H1 (cell line): ENCODE measurements at regions not wholly inside any gene's neighbourhood (a gene's known extent, or its start where the extent isn't known, plus 50 kb on each side); places are given as distances from the start of the nearest gene placed in this dataset.

Source experiments
- CTCF ChIA-PET: fragments of 300-600 bp; sonication (Branson Sonifier 250); formaldehyde crosslinking; loops from one replicate; lab custom pipeline; 2021; ENCODE audit not compliant: partially characterized antibody; lab: Charles Lee
- POLR2A ChIA-PET: fragments of 300-600 bp; sonication (Branson Sonifier 250); formaldehyde crosslinking; loops from one replicate; lab custom pipeline; 2021; ENCODE audit warnings: inconsistent platforms; ENCODE audit not compliant: partially characterized antibody; lab: Charles Lee
- DNase-seq, 2 experiments: peaks; one replicate each; pipeline versions ENCODE4 v3.0.0 to v3.0.0-alpha.2; 2010 to 2022; ENCODE audit warnings: low spot score in 2 of 2, low read depth in 1 of 2, mixed read lengths in 1 of 2
- FAIRE-seq: peaks from 2 replicates; lab custom pipeline; 2011; peaks lifted over from hg19 to GRCh38; lab: Jason Lieb, UNC
- H2AFZ ChIP-seq: 2 replicates; pipeline ENCODE4 v1.8.1; 2012; ENCODE audit warnings: low read length, inconsistent platforms
- H2AK5ac ChIP-seq: 2 replicates; pipeline ENCODE4 v1.6.1; 2013; ENCODE audit warnings: low read depth, low read length
- H2BK120ac ChIP-seq: replicated peaks from 2 replicates; pipeline ENCODE3; 2013; ENCODE audit warnings: low read depth, low read length, inconsistent platforms
- H2BK12ac ChIP-seq: 2 replicates; pipeline ENCODE4 v1.6.1; 2013; ENCODE audit warnings: low read depth, low read length
- H2BK15ac ChIP-seq: 2 replicates; pipeline ENCODE4 v1.6.1; 2013; ENCODE audit warnings: low read length
- H2BK20ac ChIP-seq: 2 replicates; pipeline ENCODE4 v1.6.1; 2013; ENCODE audit warnings: low read length
- H2BK5ac ChIP-seq: 2 replicates; pipeline ENCODE4 v1.6.1; 2013; ENCODE audit warnings: low read depth, low read length
- H3K14ac ChIP-seq: 2 replicates; pipeline ENCODE4 v1.6.1; 2013; ENCODE audit warnings: inconsistent platforms; ENCODE audit not compliant: insufficient read length
- H3K18ac ChIP-seq: 2 replicates; pipeline ENCODE4 v1.6.1; 2013; ENCODE audit warnings: low read length; ENCODE audit errors: extremely low read depth
- H3K23ac ChIP-seq: 2 replicates; pipeline ENCODE4 v1.6.1; 2013; ENCODE audit warnings: inconsistent platforms; ENCODE audit not compliant: insufficient read length
- H3K23me2 ChIP-seq: 2 replicates; pipeline ENCODE4 v1.6.1; 2013; ENCODE audit warnings: low read depth, low read length
- H3K27ac ChIP-seq: 2 replicates; pipeline ENCODE4 v1.6.1; 2011; ENCODE audit warnings: low read depth, low read length, inconsistent platforms
- H3K27me3 ChIP-seq, 4 experiments: replicated peaks in 1 of 4; 1 replicate in 1 of 4; 2 replicates in 3 of 4; pipeline versions ENCODE4 v1.6.1 to v1.8.1; 2011 to 2013; ENCODE audit warnings: low read length in 3 of 4, mild to moderate bottlenecking in 3 of 4, inconsistent platforms in 2 of 4, mixed read lengths in 2 of 4, moderate library complexity in 1 of 4; ENCODE audit not compliant: control insufficient read depth in 3 of 4, insufficient read depth in 3 of 4; ENCODE audit errors: extremely low read depth in 1 of 4
- H3K36me3 ChIP-seq, 4 experiments: 2 replicates each; pipeline versions ENCODE4 v1.6.1 to v1.8.1; 2011 to 2013; ENCODE audit warnings: mild to moderate bottlenecking in 4 of 4, low read length in 3 of 4, moderate library complexity in 2 of 4, control low read depth in 1 of 4, inconsistent platforms in 1 of 4; ENCODE audit not compliant: insufficient read depth in 4 of 4, control insufficient read depth in 2 of 4
- H3K4ac ChIP-seq: replicated peaks from 2 replicates; pipeline ENCODE3; 2013; ENCODE audit warnings: low read length, low read depth, mixed read lengths, inconsistent platforms; ENCODE audit not compliant: insufficient read length
- H3K4me1 ChIP-seq, 4 experiments: replicated peaks in 1 of 4; 1 replicate in 1 of 4; 2 replicates in 3 of 4; pipeline versions ENCODE4 v1.6.1 to v1.8.1; 2011 to 2013; ENCODE audit warnings: low read length in 3 of 4, inconsistent platforms in 2 of 4, mixed read lengths in 1 of 4; ENCODE audit not compliant: insufficient read depth in 4 of 4, control insufficient read depth in 3 of 4
- H3K4me2 ChIP-seq, 2 experiments: 2 replicates each; pipeline versions ENCODE4 v1.6.1 to v1.8.1; 2011 to 2013; ENCODE audit warnings: low read depth in 2 of 2, low read length in 2 of 2, control low read depth in 1 of 2, inconsistent platforms in 1 of 2, mild to moderate bottlenecking in 1 of 2; ENCODE audit not compliant: insufficient read depth in 1 of 2
- H3K4me3 ChIP-seq, 4 experiments: fragments of 200-600, 300-600 bp in 1 of 4; sonication (generic), shearing (Covaris generic), sonication (Bioruptor Twin) in 1 of 4; 2 replicates each; pipeline versions ENCODE4 v1.5.1 to v1.8.1; 2011 to 2016; ENCODE audit warnings: low read length in 4 of 4, low read depth in 3 of 4, control low read depth in 2 of 4, inconsistent platforms in 2 of 4, mild to moderate bottlenecking in 2 of 4, mixed read lengths in 1 of 4, moderate library complexity in 1 of 4; ENCODE audit not compliant: insufficient read depth in 2 of 4; ENCODE audit errors: extremely low read depth in 1 of 4
- H3K56ac ChIP-seq: replicated peaks from 2 replicates; pipeline ENCODE3; 2013; ENCODE audit warnings: low read depth, mild to moderate bottlenecking, mixed read lengths, low read length, inconsistent platforms; ENCODE audit not compliant: insufficient read length
- H3K79me1 ChIP-seq: 2 replicates; pipeline ENCODE4 v1.6.1; 2013; ENCODE audit warnings: low read depth, low read length, control low read depth
- H3K79me2 ChIP-seq, 2 experiments: 2 replicates each; pipeline versions ENCODE4 v1.6.1 to v1.8.1; 2012 to 2013; ENCODE audit warnings: low read length in 2 of 2, mild to moderate bottlenecking in 2 of 2, inconsistent platforms in 1 of 2; ENCODE audit not compliant: insufficient read depth in 2 of 2, control insufficient read depth in 1 of 2
- H3K9ac ChIP-seq, 4 experiments: replicated peaks in 1 of 4; 1 replicate in 1 of 4; 2 replicates in 3 of 4; pipeline versions ENCODE4 v1.6.1 to v1.8.1; 2011 to 2013; ENCODE audit warnings: low read depth in 3 of 4, low read length in 3 of 4, control low read depth in 2 of 4, mild to moderate bottlenecking in 2 of 4, moderate library complexity in 2 of 4, inconsistent platforms in 1 of 4; ENCODE audit errors: extremely low read depth in 1 of 4
- H3K9me3 ChIP-seq, 2 experiments: 2 replicates each; pipeline versions ENCODE4 v1.6.1 to v1.8.1; 2012 to 2013; ENCODE audit warnings: mild to moderate bottlenecking in 2 of 2, moderate library complexity in 2 of 2, control low read depth in 1 of 2, inconsistent platforms in 1 of 2, low read depth in 1 of 2, low read length in 1 of 2, mixed read lengths in 1 of 2; ENCODE audit not compliant: insufficient read depth in 2 of 2
- H4K20me1 ChIP-seq, 2 experiments: replicated peaks in 1 of 2; 2 replicates each; pipeline versions ENCODE3 to v1.8.1; 2011 to 2013; ENCODE audit warnings: inconsistent platforms in 2 of 2, low read length in 2 of 2, mild to moderate bottlenecking in 1 of 2; ENCODE audit not compliant: insufficient read depth in 2 of 2, control insufficient read depth in 1 of 2
- H4K5ac ChIP-seq: 2 replicates; pipeline ENCODE4 v1.6.1; 2013; ENCODE audit warnings: low read length, low read depth, mixed read lengths, inconsistent platforms; ENCODE audit not compliant: insufficient read length
- H4K8ac ChIP-seq: 2 replicates; pipeline ENCODE4 v1.8.0; 2013; ENCODE audit warnings: mild to moderate bottlenecking, moderate library complexity, low read length, inconsistent platforms; ENCODE audit not compliant: insufficient read depth; ENCODE audit errors: extremely low read depth
- H4K91ac ChIP-seq: replicated peaks from 2 replicates; pipeline ENCODE3; 2013; ENCODE audit warnings: low read length, mixed read lengths, inconsistent platforms; ENCODE audit not compliant: insufficient read length
- EGR1 ChIP-seq: IDR thresholded peaks from 2 replicates; pipeline ENCODE4 v1.6.1; 2011; ENCODE audit warnings: low read depth, low read length, borderline replicate concordance
- FOSL1 ChIP-seq: IDR thresholded peaks from 2 replicates; pipeline ENCODE4 v1.6.1; 2011; ENCODE audit warnings: mild to moderate bottlenecking, low read depth, low read length, moderate library complexity; ENCODE audit not compliant: insufficient read depth
- HDAC6 ChIP-seq: IDR thresholded peaks from one replicate; pipeline ENCODE4 v1.7.1; 2012; ENCODE audit warnings: low read depth, mild to moderate bottlenecking, inconsistent platforms, low read length, moderate library complexity
- KDM4A ChIP-seq: IDR thresholded peaks from one replicate; pipeline ENCODE4 v1.7.1; 2012; ENCODE audit warnings: low read depth, mild to moderate bottlenecking, moderate library complexity, low read length, inconsistent platforms; ENCODE audit not compliant: severe bottlenecking
- MAFK ChIP-seq: IDR thresholded peaks from 2 replicates; pipeline ENCODE4 v1.6.1; 2012; ENCODE audit warnings: low read depth, mild to moderate bottlenecking, improper control_type of control experiment, low read length
- NANOG ChIP-seq: IDR thresholded peaks from 2 replicates; pipeline ENCODE4 v1.6.1; 2011; ENCODE audit warnings: low read length, low read depth, mild to moderate bottlenecking, inconsistent platforms; ENCODE audit not compliant: insufficient read depth, poor library complexity, severe bottlenecking
- RXRA ChIP-seq: IDR thresholded peaks from 2 replicates; pipeline ENCODE4 v1.6.1; 2011; ENCODE audit warnings: low read depth, mild to moderate bottlenecking, low read length, moderate library complexity; ENCODE audit not compliant: insufficient read depth
- SAP30 ChIP-seq: fragments of 300-600 bp; sonication (generic); IDR thresholded peaks from 2 replicates; pipeline ENCODE4 v1.7.1; 2012; ENCODE audit warnings: low read length, moderate library complexity, mild to moderate bottlenecking, inconsistent platforms; ENCODE audit not compliant: insufficient read depth, insufficient replicate concordance
- SP2 ChIP-seq: IDR thresholded peaks from 2 replicates; pipeline ENCODE4 v1.6.1; 2012; ENCODE audit warnings: mild to moderate bottlenecking, low read length, inconsistent platforms
- TAF7 ChIP-seq: optimal IDR thresholded peaks from 2 replicates; pipeline ENCODE3; 2011; ENCODE audit warnings: low read depth, mild to moderate bottlenecking, inconsistent platforms, low read length, moderate library complexity, borderline replicate concordance
- TEAD4 ChIP-seq: IDR thresholded peaks from 2 replicates; pipeline ENCODE4 v1.6.1; 2012; ENCODE audit warnings: low read depth, low read length, inconsistent platforms, mixed read lengths
- WGBS, 2 experiments: shearing (Covaris generic) in 1 of 2; methylation state at CpG; one replicate each; pipeline versions ENCODE4 v1.1.6 to v1.1.7; 2013 to 2015; ENCODE audit warnings: low lambda C conversion rate in 2 of 2, mixed read lengths in 2 of 2, inconsistent platforms in 1 of 2, low coverage in 1 of 2, missing lambda C conversion rate in 1 of 2; ENCODE audit not compliant: insufficient replicate concordance in 2 of 2, insufficient coverage in 1 of 2, insufficient read length in 1 of 2; ENCODE audit errors: extremely low coverage in 1 of 2, missing lambda C conversion rate in 1 of 2; 5-methylcytosine and 5-hydroxymethylcytosine counted together
- TF ChIP-seq, protein P1 (sequence below): IDR thresholded peaks from 2 replicates; pipeline ENCODE4 v1.6.1; 2011; ENCODE audit warnings: low read length, improper control_type of control experiment
- TF ChIP-seq, protein P2 (sequence below): IDR thresholded peaks from 2 replicates; pipeline ENCODE4 v1.6.1; 2012; ENCODE audit warnings: inconsistent platforms

DNA sequence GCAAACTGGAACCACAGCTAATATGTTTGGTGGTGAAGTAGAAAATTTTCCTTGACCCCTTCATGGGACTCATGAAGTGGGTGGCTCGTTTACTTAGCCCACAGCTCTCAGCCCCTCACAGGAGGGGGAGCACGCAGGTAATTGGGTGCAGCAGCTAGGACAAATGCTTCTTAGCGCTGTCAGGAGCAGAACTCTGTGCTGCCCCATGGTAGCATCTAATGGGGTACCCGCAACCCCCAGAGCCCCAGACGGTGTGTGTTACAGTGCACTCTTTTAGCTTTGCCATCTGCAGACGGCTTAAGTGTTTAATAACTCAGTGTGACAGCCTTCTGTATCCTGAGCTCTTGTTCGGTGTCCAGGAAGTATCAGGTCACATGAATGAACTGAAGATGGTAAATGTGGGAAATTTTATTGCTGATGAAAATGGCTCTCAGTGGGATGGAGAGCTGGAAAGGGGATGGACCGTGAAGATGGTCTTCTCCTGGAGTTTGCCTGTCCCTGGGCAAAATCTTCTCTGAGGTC is 189.6 kb upstream of the ZRANB2 start:
- Histone ChIP-seq H3K56ac (no peak overlapping the region), H3K79me1 (no peaks in the 10 kb centered on the region), H3K27me3 (no peaks in the 10 kb centered on the region), H3K27ac (no peak overlapping the region), H3K23me2 (no peaks in the 10 kb centered on the region), H2BK120ac (no peak overlapping the region), H3K14ac (no peak overlapping the region), H3K4me1 (no peaks in the 10 kb centered on the region), H3K18ac (no peak overlapping the region), H3K4me3 (no peak overlapping the region), H3K79me2 (no peaks in the 10 kb centered on the region), H2AFZ (no peak overlapping the region), H3K23ac (no peak overlapping the region), H2BK5ac (no peak overlapping the region), H3K4ac (no peak overlapping the region), H4K91ac (no peak overlapping the region), H4K8ac (no peak overlapping the region), H3K4me2 (no peak overlapping the region), H3K36me3 (no peaks in the 10 kb centered on the region), H4K20me1 (no peaks in the 10 kb centered on the region), H4K5ac (no peak overlapping the region), H3K9me3 (no peaks in the 10 kb centered on the region), H2AK5ac (no peak overlapping the region), H2BK20ac (no peak overlapping the region), H3K9ac (no peak overlapping the region), H2BK12ac (no peak overlapping the region), H2BK15ac (no peak overlapping the region)
- no peak for FAIRE-seq
- WGBS, 2 experiments, result 85% methylated on average over 8 of the region's 8 CpGs; no CpG with 5 or more reads in 1 of the 2 experiments
- no peak for DNase-seq
- ChIA-PET CTCF (interaction anchor here (1.2 kb wide), 1 partner anchor 73 kb away, joined by 4 read pairs; no protein-coding TSS in a partner anchor), POLR2A (interaction anchor here (1.1 to 1.4 kb wide), 2 partner anchors 9 to 41 kb away, joined by 3 to 4 read pairs; no protein-coding TSS in a partner anchor)
- no peak for TF ChIP-seq TEAD4
- TF ChIP-seq, protein P1, sequence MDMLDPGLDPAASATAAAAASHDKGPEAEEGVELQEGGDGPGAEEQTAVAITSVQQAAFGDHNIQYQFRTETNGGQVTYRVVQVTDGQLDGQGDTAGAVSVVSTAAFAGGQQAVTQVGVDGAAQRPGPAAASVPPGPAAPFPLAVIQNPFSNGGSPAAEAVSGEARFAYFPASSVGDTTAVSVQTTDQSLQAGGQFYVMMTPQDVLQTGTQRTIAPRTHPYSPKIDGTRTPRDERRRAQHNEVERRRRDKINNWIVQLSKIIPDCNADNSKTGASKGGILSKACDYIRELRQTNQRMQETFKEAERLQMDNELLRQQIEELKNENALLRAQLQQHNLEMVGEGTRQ, result no peak
- TF ChIP-seq SAP30, result no peak
- no peak for TF ChIP-seq FOSL1
- no peak for TF ChIP-seq HDAC6
- no peak for TF ChIP-seq RXRA
- TF ChIP-seq KDM4A, result no peak
- TF ChIP-seq EGR1, result no peak
- TF ChIP-seq, protein P2, sequence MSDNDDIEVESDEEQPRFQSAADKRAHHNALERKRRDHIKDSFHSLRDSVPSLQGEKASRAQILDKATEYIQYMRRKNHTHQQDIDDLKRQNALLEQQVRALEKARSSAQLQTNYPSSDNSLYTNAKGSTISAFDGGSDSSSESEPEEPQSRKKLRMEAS, result no peak
- no peak for TF ChIP-seq MAFK
- no peak for TF ChIP-seq SP2
- TF ChIP-seq NANOG, result no peak
- TF ChIP-seq TAF7, result no peak
